Activated CD4-positive, alpha-beta T cell treated with anti-CD3 and anti-CD28 coated beads for 48 hours (primary cell): ENCODE measurements at regions not wholly inside any gene's neighbourhood (a gene's known extent, or its start where the extent isn't known, plus 50 kb on each side); places are given as distances from the start of the nearest gene placed in this dataset.

Source experiments
- DNase-seq: peaks from one replicate; pipeline ENCODE4 v3.0.0-alpha.2; 2020

- DNase-seq: no peak
Observed at GRCh38 chr10:78902815-78903214, 166.0 kb upstream of the ZMIZ1 start.

DNA sequence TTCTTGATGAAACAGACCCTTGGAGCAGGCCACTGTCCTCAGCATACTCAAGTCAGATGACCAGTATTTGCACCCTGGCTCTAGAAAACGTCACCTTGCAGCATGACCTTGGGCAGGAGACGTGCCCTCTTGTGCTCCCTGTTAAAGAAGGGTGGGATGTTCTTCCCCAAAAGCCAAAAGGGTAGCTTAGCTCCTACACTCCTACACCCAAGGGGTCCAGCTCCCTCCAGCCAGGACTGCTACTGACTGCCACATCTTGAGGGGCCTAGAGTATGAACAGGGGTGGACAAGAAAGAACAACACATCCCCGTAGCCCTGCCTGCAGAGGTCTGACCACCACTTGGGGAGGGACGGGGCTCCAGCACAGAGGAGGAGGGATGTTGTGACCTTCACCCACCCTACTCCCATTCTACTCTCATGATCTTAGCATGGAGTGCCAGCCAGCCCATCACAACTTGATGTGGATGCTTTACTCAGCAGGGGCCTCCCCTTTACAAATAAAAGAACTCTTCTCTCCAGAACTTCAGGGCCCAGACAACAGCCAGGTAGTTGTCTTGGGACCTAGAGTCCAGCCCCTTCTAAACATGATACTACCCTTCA, 165.3 kb upstream of the ZMIZ1 start:
- DNase-seq: no peak

GRCh38 chr10:78904196-78904595, 164.6 kb upstream of the ZMIZ1 start:
- no peak for DNase-seq

- DNase-seq: no peak
Observed at GRCh38 chr10:78905015-78905956, 163.5 kb upstream of the ZMIZ1 start.

- DNase-seq: no peak
Observed at GRCh38 chr10:78905957-78906308, 162.8 kb upstream of the ZMIZ1 start.

DNA sequence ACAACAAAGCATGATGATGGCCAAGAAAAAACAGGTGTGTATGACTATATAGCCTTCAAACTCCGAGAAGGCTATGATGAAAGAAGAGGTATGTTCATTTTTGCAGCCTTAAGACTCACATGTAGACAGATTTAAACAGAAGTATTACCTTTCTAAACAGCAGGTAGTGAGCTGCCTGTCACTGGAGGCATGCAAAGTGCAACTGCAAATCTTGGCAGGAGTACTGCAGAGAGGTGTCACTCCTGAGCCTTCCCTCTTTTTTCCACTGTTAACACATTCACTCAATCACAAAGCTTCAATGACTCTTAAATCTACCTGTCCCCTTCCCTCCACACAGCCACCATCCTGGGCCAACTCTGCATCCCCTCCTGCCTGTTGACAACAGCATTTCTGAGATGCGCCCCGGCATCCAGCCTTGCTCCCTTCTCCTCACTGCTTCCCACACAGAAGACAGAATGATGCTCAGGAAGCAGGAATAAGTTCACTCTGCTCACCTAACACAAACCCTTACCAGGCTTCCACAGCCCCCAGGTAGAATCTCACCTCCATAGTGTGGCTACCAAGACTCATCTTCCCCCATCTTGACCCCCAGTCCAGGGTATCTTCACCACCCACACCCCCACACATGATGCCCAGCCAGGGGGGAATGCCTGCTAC, 161.9 kb upstream of the ZMIZ1 start:
- no peak for DNase-seq

DNA sequence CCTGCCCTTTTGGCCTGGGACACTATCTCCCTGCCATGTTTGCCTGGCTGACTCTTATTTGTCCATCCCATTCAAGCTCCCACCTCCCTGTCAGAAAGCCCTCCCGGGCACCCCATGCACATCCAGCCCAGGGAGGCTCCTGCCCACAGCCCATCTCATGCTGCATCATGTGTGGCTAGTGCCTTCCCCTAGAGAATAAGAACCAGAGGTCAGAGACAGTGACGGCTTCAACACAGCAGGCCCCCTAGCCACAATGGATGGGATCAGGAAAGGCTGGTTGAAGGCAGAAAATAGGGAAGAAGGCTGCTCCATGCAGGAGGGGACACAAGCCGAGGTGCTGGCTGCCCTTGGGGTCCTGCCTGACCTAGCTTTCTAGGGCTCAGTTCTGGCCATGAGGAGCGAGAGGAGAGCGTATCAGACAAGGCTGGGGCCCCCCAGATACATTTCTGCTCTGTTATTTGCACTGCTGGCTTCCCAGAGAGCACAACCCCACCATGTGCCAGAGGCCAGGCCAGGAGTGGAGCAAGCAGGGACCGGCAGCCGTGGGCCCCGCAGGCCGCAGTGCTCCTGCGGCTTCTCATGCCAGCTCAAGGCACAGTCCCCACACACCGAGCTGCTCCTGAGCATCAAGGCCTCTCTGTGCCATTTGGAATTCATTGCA, 161.1 kb upstream of the ZMIZ1 start:
- DNase-seq: no peak

DNA sequence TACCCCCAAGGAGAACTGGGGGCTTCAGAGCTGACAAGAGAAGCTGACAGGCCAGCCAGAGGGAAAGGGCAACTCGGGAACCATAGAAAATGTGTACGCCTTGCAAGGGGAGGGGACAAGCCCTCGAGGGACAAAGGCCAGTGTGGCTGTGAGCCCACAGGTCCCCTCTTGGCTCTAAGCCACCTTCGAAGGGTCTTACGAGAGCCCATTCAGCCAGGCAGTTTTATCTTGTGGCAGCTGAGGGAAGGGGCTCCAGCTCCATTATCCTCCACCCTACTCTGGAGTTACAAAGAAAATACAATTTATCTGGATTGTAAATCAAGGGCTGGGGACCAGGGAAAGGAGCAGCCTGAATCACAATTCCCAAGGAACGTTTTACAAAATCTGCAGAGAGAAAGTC, 159.5 kb upstream of the ZMIZ1 start:
- no peak for DNase-seq

GRCh38 chr10:78910021-78910420, 158.7 kb upstream of the ZMIZ1 start:
- DNase-seq: no peak

DNA sequence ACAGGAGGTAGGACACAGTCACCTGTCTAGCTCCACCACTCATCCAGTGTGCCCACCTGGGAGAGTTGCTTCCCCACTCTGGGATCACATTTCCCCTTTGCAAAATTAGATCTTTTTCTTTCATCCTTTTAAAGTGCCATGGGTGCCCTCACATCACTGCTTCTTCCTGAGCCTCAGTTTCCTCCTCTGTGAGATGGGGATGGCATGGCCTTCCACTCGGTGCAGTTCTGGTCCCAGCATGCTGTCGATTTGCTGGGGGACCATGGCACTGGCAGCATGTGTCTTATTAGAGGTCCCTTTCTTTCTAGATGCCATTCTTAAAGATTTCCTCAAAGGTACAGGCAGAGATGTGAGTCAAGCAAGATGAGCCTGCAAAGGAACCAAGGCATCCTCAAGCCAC, 158.3 kb upstream of the ZMIZ1 start:
- DNase-seq: no peak

- no peak for DNase-seq
Observed at GRCh38 chr10:78910886-78911285, 157.9 kb upstream of the ZMIZ1 start.

DNA sequence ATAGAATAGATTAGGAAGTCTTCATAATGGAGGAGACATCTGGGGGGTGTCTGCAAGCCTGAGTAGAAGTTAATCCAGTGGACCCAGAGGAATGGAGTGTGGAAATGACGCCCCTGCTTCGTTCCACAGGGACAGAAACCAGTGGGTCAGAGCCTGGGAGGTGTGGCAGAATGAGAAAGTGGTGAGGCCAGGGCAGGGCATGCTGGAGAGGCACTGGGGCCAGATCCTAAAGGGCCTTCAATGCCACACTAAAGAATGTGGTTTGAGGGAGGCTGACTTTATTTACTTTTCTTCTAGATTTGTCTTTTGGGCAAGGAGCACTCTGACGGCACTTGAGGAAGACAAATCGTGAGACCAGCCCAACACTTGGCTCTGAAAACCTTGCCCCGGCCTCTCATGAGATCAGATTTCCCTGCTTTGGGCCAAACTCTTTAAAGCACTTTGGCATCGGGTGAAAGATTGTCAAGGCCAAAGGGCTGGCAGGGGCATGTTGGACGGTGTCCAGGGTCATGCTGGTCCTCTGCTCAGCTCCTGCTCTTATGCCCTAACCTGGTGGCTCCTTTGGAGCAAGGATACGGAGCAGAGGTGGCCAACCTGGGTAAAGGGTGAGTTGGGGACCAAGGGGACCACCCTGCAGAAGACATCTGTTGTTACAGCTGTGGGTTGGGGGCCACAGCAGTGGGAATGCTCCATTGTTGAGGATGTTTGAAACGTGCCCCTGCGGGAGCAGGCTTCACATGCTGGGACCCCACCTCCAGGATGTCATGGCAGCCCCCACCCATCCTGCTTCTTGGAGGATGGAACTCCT, 157.0 kb upstream of the ZMIZ1 start:
- no peak for DNase-seq

DNA sequence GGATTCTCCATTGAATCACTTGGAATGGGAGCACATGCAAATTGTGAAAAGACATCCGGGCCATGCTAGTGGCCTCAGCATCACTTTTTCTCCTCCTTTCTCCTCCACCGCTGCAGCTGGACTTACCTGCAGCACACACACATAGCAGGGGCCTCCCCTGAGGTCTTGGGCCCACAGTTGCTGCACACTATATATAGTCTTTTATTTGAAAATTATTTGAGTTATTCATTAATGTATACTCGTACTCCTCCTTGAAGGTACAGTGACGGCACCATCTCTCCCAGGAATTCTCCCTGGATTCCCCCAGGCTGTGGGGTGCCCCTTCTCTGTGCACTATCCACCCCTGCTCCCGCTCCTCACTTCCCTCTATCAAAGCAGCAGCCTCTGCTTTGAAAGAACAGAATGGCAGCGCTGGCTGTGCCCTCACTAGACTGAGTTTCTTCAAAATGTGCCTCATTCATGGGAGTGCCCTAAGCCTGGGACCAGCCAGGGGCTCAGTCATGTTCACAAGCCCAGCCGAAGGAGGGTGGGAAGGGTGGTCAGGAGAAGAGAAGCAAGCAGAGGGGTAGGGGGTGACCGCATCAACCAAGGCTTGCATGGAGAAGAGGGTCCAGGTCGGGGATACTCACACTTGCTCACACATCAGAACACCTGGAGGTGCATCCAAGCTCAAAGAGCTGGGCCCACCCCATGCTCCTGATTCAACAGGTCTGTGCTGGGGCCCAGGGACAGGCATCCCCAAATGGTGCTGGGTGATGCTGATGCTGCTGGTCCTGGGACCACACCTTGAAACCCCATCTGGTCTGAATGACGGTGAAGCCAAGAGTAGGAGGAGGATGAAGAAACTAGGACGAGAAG, 156.2 kb upstream of the ZMIZ1 start:
- DNase-seq: no peak

GRCh38 chr10:78913219-78914059, 155.3 kb upstream of the ZMIZ1 start:
- no peak for DNase-seq

- DNase-seq: no peak
Observed at GRCh38 chr10:78914060-78914378, 154.7 kb upstream of the ZMIZ1 start.

- no peak for DNase-seq
Observed at GRCh38 chr10:78914502-78915189, 154.1 kb upstream of the ZMIZ1 start.

DNA sequence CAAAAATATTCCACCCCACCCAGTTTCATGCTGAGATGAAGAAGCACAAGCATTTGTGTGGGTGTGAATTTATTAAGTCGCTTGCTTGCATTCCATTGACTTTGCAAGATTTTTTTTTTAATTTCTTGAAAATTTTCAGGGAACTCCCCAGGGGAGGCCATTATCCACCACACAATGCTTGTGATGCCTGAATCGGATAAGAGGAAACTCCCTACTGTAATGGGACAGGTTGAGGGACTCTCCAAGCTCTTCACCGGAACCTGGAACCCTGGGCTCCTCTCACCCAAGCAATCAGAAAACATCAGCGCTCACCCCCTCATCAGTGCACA, 153.6 kb upstream of the ZMIZ1 start:
- no peak for DNase-seq

GRCh38 chr10:78916227-78916626, 152.5 kb upstream of the ZMIZ1 start:
- DNase-seq: no peak

GRCh38 chr10:78919181-78919966, 149.4 kb upstream of the ZMIZ1 start:
- no peak for DNase-seq

- no peak for DNase-seq
Observed at GRCh38 chr10:78920011-78920410, 148.8 kb upstream of the ZMIZ1 start.
